Duodenal mucosa (tissue), 2 donors: ENCODE measurements at regions not wholly inside any gene's neighbourhood (a gene's known extent, or its start where the extent isn't known, plus 50 kb on each side); places are given as distances from the start of the nearest gene placed in this dataset.
A peak's percentile ranks its signal among the peaks of the same experiment; 100 is the strongest.

Experiments
- H3K27ac ChIP-seq: one replicate; pipeline ENCODE4 v1.7.0; 2013; ENCODE audit warnings: low read depth, low read length
- H3K27me3 ChIP-seq, 2 donors: one replicate each; pipeline ENCODE4 v1.7.0; 2013; ENCODE audit warnings: low read length in 2 of 2, control low read depth in 1 of 2; ENCODE audit not compliant: insufficient read depth in 2 of 2, control insufficient read depth in 1 of 2
- H3K36me3 ChIP-seq, 2 donors: one replicate each; pipeline ENCODE4 v1.7.0; 2013; ENCODE audit warnings: low read length in 2 of 2, control low read depth in 1 of 2; ENCODE audit not compliant: insufficient read depth in 2 of 2, control insufficient read depth in 1 of 2
- H3K4me1 ChIP-seq, 2 donors: one replicate each; pipeline ENCODE4 v1.7.0; 2013; ENCODE audit warnings: low read length in 2 of 2, control low read depth in 1 of 2; ENCODE audit not compliant: insufficient read depth in 2 of 2, control insufficient read depth in 1 of 2
- H3K4me3 ChIP-seq, 2 donors: one replicate each; pipeline ENCODE4 v1.7.0; 2013; ENCODE audit warnings: low read length in 2 of 2, low read depth in 1 of 2
- H3K9ac ChIP-seq, 2 donors: one replicate each; pipeline ENCODE4 v1.7.0; 2013; ENCODE audit warnings: low read length in 2 of 2, low read depth in 1 of 2
- H3K9me3 ChIP-seq, 2 donors: one replicate each; pipeline ENCODE4 v1.7.0; 2013; ENCODE audit warnings: low read length in 2 of 2, control low read depth in 1 of 2; ENCODE audit not compliant: control insufficient read depth in 1 of 2

DNA sequence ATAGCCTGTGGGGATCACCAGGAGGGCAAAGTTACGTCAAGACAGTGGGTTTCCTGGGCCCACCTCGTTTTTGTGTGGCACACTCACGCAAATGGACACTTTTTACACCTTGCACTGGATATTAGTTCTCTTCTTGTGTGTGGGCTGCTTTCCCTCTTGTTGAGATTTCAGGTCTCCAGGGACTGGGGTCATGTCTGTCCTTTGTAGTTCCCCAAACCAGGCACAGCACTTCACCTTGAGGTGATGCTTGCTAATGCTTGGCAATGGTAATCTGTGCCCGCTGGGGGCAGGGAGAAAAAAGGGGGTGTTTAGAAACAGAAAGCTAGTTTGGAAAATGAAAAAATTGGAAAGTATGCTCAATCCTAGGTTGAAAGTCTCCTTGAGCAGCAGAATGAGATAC lies 195.3 kb downstream of the PTEN start:
- Histone ChIP-seq H3K27me3 (no peaks in the 10 kb centered on the region), H3K9ac (no peak overlapping the region), H3K36me3 (no peaks in the 10 kb centered on the region), H3K4me3 (no peak overlapping the region), H3K27ac (no peak overlapping the region), H3K9me3 (no peaks in the 10 kb centered on the region), H3K4me1 (peaks cover 11% of the 10 kb centered on the region in 2 donors)

DNA sequence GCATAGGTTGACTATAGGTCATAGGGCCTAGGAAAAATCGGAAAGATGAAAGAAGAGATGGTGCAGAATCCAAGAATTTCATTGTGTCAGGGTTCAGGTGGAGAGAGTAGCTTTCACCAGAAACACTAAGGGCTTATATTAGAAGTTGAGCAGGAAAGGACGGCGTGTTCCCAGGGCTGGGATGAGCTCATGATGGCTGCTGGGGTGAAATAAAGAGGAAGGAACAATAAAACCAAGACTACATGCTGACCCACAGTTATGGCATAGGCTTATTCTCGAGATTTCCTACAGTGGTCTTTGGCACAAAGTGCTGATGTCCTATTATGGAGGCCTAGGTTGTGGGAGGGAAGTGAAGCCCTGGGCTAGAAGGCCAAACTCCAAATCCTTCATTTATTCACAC lies 195.8 kb downstream of the PTEN start:
- Histone ChIP-seq H3K27ac (no peak overlapping the region), H3K4me1 (peaks cover 13 to 15% of the 10 kb centered on the region in 2 donors), H3K4me3 (no peak overlapping the region), H3K27me3 (no peaks in the 10 kb centered on the region), H3K36me3 (no peaks in the 10 kb centered on the region), H3K9me3 (no peaks in the 10 kb centered on the region), H3K9ac (no peak overlapping the region)

DNA sequence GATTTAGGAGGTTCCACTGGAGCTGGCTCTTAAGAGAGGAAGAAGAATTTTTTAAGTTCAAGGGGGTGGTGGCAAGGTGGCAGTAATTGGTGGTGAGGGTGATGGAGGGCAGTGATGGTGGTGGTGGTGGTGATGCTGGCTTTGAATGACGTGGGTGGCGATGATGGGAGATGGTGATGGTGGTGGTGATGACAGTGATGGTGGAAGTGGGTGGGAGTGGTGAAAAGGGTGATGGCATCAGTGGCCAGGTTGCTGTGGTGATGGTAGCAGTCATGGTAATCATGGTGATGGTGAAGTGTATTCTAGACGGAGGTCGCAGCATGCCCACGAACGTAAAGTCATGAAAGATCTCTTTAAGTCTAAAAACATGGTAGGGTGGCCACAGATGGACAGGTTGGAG lies 197.3 kb downstream of the PTEN start:
- H3K27ac ChIP-seq = no peak overlapping the region
- H3K27me3 ChIP-seq = no peaks in the 10 kb centered on the region
- H3K36me3 ChIP-seq = no peaks in the 10 kb centered on the region
- peaks cover 21 to 27% of the 10 kb centered on the region in 2 donors for H3K4me1 ChIP-seq
- H3K9ac ChIP-seq = no peak overlapping the region
- no peaks in the 10 kb centered on the region for H3K9me3 ChIP-seq
- H3K4me3 ChIP-seq = no peak overlapping the region

DNA sequence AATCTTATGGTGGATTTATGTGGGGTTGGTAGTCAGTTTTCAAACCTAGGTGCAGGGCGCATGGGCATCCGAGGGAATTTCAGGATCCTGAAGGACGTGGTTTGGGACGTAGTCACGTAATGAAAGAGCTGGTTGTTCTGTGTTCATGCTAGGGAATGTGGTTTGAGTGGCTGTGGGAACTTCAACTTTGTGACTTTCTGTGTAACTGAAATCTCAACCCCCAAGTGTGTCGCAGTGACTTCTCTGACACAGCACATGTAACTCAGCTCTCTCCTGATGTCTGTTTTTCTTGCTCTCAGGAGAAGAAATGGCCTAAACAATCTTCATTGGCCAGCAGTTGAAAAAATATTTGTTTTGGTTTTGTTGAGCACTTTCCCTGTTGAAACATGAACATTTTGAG lies 199.0 kb downstream of the PTEN start:
- no peaks in the 10 kb centered on the region for H3K9me3 ChIP-seq
- H3K36me3 ChIP-seq = no peaks in the 10 kb centered on the region
- no peaks in the 10 kb centered on the region for H3K27me3 ChIP-seq
- no peak overlapping the region for H3K4me3 ChIP-seq
- H3K4me1 ChIP-seq = peaks cover 21 to 31% of the 10 kb centered on the region in 2 donors
- peak overlapping the region in 1 of 2 donors; percentile 5 for H3K9ac ChIP-seq
- peak overlapping the region; percentile 26 for H3K27ac ChIP-seq

DNA sequence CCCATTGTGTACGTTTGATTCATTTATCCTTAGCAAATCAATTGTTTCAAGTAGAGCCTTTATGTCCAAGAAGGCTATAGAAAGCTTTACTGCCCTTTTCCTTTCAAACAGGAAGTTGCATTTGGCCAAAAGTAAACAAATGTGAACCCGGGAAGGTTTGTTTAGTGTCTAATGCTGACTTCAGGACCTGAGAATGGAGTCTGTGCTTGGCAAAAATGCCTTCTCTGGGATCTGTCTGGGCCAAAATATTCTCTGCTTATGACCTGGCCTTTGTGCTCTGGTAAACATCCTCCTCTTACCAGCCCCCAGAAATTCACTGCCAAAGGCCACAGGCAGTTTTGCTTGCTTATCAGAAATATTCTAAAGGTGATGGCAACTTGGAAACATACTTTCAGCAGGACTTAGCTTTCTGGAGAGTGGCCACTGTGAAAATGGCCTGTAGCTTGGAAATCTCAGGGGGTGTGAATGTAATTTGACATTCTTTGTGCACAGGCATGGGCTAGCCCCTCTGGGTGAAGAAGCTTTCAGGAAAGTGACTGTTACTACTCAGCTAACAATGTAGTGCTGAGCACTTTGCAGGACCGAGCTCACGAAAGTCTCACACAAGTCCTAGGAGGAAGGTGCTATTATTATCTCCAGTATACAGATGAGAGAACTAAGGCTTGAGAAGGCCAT lies 199.5 kb downstream of the PTEN start:
- Histone ChIP-seq H3K9ac (peak overlapping the region in 1 of 2 donors; percentile 5), H3K4me1 (peaks cover 21 to 31% of the 10 kb centered on the region in 2 donors), H3K9me3 (no peaks in the 10 kb centered on the region), H3K36me3 (no peaks in the 10 kb centered on the region), H3K27me3 (no peaks in the 10 kb centered on the region), H3K27ac (peak overlapping the region; percentile 35), H3K4me3 (no peak overlapping the region)

DNA sequence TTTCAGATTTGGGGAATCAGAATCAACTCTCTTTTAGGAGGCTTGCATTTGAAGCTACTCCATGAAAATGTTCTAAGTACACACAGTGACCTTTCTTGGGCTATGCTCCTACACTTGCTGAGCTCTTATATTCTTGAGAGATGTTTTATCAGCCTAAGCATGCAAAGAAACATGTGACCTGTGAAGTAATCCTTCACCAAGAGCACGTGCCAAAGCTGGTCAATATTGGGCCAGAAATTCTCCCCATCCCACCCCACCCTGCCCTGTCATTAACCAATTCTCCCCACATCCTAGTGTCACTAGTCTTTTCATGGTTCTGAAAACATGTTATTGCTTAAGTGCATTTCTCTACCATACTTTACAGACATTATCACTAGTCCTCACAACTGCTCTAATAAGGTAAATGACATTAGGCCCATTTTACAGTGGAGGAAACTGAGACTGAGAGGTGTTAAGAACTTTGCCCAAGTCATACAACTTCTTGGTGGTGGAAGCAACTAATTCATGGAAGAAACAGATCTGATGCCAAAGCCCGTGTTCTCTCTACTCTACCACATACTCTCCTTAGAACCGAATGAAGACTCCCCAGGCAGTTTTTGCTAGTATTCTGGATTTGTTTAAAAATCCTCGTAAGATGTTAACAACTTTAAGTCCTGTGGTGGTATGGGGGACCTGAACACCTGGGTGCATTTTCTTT lies 200.6 kb downstream of the PTEN start:
- H3K27me3 ChIP-seq = no peaks in the 10 kb centered on the region
- H3K4me1 ChIP-seq = peaks cover 21 to 31% of the 10 kb centered on the region in 2 donors
- no peak overlapping the region for H3K27ac ChIP-seq
- no peak overlapping the region for H3K9ac ChIP-seq
- no peaks in the 10 kb centered on the region for H3K36me3 ChIP-seq
- no peaks in the 10 kb centered on the region for H3K9me3 ChIP-seq
- no peak overlapping the region for H3K4me3 ChIP-seq

DNA sequence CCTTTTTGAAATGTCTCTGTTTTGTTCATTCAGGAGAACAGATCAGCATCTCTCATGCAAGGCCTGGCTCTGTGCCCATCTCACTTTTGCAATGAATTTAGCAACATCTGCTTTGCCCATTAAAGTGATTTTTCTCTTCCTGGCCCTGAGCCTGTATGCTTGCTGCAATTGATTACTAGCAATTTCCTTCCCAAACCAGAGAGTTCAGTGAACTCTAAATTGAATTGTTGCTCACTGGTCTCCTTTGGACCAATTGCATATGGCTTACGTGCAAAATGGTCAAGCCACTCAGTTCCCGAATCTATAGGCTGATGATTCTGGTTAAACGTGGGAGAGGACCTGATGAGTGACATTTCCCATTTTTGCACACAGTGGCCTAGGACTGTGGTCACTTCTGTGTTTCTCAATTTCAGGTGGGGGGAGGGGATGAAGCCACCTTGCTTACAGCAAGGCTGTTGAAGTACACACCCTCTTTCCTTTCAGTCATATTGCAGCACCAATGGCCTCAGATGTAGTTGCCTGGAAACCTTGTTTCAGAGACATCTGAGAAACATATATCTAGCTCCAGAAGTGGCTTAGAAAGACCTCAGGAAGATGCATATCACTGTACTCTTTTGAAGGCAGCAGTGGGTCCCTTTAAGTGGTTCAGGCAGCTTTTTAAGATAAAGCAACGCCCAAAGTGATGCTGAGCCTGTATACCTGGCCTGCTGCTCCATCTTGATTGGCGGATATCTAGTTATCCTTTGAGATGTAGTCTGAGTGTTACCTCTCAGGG lies 201.4 kb downstream of the PTEN start:
- no peaks in the 10 kb centered on the region for H3K9me3 ChIP-seq
- H3K27ac ChIP-seq = no peak overlapping the region
- H3K27me3 ChIP-seq = no peaks in the 10 kb centered on the region
- no peak overlapping the region for H3K9ac ChIP-seq
- peaks cover 21 to 31% of the 10 kb centered on the region in 2 donors for H3K4me1 ChIP-seq
- no peaks in the 10 kb centered on the region for H3K36me3 ChIP-seq
- H3K4me3 ChIP-seq = no peak overlapping the region

DNA sequence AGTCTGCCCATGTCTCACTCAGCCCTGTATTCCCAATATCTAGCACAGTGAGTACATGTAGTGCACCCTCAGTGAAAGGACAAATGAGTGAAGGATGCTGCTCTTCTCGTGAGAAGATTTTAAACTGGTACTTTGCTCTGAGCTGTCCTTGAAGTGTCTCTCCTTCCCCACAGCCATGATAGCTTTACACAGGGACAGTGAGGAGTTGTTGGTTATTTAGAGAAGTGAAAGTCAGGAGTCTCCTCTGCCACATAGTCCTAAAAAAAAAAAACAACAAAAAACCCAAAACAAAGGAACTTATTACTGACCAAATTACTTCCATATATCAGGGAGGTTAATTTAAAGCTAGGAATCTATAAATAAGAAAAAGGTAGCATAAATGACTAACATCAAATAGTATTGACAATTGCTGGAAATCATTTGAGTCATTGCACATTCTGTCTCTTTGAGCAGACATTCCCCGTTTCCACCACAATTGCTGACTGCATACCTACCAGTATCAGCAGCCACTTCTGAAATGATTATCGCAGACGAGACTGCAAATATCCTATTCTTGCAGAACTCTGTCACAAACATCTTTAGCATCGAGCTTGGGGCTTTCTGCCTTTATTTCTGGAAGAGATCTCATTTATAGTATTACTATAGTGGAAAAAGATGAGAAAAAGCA lies 202.1 kb downstream of the PTEN start:
- H3K27me3 ChIP-seq = no peaks in the 10 kb centered on the region
- H3K9ac ChIP-seq = no peak overlapping the region
- H3K9me3 ChIP-seq = no peaks in the 10 kb centered on the region
- H3K36me3 ChIP-seq = no peaks in the 10 kb centered on the region
- H3K27ac ChIP-seq = no peak overlapping the region
- H3K4me3 ChIP-seq = no peak overlapping the region
- H3K4me1 ChIP-seq = peaks cover 21 to 31% of the 10 kb centered on the region in 2 donors

DNA sequence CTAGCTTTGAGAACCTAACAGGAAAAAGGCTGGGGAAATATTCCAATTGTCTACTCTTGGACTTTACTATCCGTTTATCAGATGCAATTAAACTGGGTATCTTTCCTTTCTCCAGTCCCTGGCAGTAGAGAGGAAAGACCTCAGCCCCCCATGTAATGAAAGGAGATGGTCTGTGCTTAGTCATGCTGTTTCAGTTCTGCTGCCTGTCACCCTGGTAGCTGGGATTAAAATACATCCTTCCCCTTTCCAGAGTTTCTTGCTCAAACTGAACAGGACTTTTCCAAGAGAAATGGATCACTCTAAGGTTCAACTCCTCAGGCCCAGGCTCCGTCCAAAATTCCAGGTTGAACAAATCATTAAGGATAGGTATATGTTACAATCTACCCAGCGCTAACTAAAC lies 202.9 kb downstream of the PTEN start:
- H3K9ac ChIP-seq = no peak overlapping the region
- H3K4me1 ChIP-seq = peaks cover 21 to 31% of the 10 kb centered on the region in 2 donors
- no peaks in the 10 kb centered on the region for H3K36me3 ChIP-seq
- H3K9me3 ChIP-seq = no peaks in the 10 kb centered on the region
- no peaks in the 10 kb centered on the region for H3K27me3 ChIP-seq
- H3K4me3 ChIP-seq = no peak overlapping the region
- no peak overlapping the region for H3K27ac ChIP-seq

DNA sequence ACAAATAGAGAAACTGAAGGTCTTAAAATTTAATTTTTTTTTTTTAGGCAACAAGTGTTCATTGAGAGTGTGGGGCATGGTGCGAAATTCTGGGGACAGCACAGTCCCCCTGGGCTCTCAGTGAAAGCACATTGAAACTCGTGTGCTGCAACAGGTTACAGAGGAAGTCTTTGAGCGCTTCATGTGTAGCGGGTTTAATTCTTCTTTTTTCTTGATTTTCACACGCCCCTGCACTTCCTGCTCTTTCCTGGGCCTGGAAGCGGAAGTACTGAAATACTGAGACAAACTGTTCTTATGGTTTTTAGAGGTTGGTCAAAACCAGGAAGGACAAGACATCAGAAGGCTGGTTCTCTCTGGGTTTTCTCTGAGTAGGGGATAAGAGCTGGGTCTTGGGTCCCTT lies 203.5 kb downstream of the PTEN start:
- H3K4me1 ChIP-seq = peaks cover 21 to 31% of the 10 kb centered on the region in 2 donors
- no peak overlapping the region for H3K4me3 ChIP-seq
- H3K27me3 ChIP-seq = no peaks in the 10 kb centered on the region
- H3K36me3 ChIP-seq = no peaks in the 10 kb centered on the region
- H3K27ac ChIP-seq = no peak overlapping the region
- H3K9ac ChIP-seq = no peak overlapping the region
- no peaks in the 10 kb centered on the region for H3K9me3 ChIP-seq
